HUDEP-2 (cell line): ENCODE measurements at regions not wholly inside any gene's neighbourhood (a gene's known extent, or its start where the extent isn't known, plus 50 kb on each side); places are given as distances from the start of the nearest gene placed in this dataset.

Source experiments
- DNase-seq, 76 experiments: peaks; one replicate each; lab custom pipeline; 2025; ENCODE audit not compliant: unreplicated experiment in 76 of 76; lab: John Stamatoyannopoulos, UW

DNA sequence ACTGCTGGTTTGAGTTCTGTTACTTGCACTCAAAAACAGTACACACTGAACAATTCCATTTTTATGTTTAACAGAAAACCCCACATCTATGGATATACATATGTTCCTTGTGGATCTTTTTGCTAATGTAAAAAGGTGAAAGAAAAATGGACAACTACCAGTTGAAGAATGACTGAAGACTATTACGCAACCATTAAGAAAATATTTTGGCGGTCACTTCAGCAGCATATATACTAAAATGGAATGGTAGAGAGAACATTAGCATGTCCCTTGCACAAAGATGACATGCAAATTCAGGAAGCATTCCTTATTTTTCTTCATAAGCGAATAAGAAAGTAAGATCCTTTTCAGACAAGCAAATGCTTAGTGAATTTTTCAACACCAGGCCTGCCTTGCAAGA, 84.6 kb upstream of the FMR1 start:
- no peak for DNase-seq

DNA sequence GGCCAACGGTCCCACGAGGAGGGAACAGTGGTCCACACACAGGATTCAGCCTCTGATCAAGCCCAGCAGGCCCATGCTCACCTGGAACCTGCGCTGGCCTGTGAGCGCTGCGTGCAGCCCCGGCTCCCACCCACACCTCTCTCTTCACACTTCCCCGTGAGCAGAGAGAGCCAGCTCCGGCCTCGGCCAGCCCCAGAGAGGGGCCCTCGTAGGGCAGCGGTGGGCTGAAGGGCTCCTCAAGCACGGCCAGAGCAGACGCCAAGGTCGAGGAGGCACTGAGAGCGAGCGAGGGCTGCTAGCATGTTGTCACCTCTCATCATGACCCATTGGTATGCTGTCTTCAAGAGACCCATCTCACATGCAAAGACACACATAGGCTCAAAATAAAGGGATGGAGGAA, 83.0 kb upstream of the FMR1 start:
- DNase-seq = no peak

DNA sequence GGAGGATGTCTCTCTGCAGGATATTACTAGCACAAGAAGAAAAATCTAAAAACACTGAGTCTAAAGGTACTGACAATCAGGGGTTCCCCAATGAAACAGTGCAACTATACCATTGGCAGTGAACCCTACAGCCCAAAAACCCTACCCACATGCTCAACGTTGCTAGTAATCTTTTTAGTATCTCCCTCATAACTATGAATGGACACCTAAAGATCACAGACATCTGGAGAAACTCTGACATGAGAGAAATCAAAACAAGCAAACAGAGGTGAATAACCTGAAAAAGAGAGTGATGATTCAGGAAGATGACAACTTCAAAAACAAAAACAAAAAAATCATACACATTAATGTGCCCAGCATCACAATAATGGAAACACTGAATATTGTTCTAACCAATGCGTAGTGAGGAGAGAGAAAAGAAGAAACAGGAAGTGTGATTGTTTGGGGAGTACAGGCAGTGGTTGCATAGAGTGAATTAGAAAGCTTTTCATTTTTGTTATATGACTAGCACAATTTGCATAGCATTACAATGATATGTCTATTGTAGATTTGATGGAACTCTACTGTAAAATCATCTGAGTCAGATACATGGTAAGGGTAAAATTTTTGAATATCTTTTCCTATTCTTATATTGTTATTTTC, 78.9 kb upstream of the FMR1 start:
- no peak for DNase-seq

DNA sequence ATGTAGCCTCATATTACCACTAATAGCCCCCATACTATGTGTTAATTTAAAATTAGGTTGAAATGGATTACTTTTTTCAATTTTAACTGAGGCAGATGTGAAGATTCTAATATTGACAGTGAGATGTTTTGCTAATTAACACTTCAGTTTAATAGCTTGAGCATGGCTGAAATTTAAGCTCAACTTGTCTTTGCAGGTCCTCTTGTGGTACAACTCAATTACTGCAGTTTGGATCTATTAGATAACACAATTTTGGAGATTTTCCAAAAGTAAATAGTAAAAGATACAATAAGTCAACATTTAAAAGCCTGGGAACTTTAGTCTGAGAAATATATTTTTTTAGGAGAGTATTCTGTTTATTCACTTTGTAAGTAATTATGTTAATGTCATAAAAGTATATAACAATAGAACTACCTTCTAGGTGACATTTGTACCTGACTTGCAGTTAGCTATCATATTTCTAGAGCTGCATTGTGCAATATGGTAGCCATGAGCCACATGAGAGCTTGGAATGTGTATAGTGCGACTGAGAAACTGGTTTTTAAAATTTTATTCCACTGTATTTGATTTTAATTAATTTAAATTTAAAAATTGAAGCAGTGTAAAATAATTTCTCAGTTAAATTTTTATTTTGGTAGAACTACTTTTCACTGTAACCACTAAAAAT, 73.1 kb upstream of the FMR1 start:
- DNase-seq = peak in 1 of 76 experiments; percentile 0

DNA sequence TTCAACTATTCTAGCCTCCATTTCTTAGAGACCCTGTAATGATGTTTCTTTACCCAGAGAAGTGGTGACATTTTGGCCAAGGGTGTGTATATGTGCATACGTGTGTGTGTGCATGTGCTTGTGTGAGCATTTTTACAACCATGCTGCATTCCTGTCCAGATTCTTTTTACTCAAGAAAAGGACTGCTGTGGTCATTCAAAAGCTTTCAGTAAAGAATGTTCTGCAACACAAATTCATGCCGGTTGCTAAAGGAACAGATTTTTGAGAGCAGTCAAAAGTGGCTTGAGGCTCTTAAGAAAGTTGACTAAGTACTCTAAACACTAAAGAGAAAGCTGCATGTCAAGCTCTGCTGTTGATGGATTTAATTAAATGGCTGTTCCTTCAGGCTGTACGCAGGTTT, 65.0 kb upstream of the FMR1 start:
- DNase-seq = no peak

DNA sequence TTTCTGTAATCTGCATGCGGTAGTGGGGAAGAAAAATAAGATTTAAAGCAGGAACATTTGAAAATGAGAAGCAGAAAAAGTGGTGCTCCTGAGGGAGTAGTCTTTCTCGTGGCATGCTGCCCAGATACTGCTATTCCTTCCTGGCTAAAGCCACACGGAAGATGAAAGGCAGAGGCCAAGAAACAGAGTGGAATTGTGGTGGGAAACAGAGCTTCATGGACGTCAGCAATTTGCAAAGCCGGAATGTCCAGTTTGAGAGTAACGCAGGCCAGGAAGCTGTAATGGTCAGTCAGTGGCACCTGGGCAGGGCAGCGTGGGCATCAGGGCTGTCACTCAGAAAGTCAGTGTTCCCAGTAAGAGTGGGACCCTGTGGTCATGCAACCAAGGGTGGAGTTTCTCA, 63.7 kb upstream of the FMR1 start:
- DNase-seq = no peak

DNA sequence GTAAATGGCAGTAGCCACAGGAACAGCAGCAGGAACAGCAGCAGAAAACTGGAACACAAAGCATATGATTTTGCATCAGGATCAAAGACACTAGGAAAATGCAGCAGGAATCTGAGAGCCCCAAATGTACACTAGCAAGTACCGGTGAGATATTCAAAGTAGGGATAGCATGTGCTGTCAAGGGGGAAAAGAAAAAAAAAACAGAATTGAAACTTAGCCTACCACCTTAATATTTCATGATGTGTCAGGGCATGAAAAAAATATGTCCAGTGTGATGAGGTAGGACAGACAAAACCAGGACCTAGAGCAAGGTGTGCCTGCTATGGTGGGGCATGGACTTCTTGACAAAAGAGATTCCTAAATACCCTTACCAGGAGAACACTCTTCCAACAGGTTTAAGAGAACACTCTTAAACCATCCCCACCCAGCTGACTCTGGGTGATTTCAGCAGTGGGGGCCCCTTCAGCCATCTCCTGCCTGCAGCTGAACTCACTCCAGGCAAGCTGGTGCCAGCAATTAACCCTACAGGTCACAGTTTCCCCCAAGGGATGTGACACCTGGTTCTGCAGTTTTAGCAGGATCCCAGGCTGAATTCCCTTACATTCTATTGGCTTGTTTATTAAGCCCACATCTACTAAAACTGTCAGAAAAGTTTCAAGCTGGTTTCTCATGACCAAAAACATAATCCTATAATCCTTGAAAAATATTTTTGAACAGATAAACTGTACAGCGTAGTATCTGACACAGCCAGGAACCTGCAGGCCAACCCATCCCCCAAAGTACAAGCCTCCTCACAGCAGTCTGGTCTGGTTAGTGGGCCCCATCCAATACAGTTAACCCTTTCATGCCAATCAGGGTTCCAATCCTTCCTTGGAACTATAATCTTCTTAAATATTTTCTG, 62.9 kb upstream of the FMR1 start:
- no peak for DNase-seq

DNA sequence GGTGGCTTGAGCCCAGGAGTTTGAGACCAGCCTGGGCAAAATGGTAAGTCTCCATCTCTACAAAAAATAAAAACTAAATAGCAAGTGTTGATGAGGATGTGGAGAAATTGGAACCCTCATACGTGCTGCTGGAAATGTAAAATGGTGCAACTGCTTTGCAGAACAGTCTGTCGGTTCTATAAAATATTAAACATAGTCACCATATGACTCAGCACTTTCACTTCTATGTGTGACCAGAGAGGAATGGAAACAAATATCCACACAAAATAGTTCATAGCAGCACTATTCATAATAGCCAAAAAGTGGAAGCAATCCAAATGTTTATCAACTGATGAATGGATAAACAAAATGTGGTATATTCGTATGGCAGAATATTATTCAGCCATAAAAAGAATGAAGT, 60.8 kb upstream of the FMR1 start:
- DNase-seq = no peak

DNA sequence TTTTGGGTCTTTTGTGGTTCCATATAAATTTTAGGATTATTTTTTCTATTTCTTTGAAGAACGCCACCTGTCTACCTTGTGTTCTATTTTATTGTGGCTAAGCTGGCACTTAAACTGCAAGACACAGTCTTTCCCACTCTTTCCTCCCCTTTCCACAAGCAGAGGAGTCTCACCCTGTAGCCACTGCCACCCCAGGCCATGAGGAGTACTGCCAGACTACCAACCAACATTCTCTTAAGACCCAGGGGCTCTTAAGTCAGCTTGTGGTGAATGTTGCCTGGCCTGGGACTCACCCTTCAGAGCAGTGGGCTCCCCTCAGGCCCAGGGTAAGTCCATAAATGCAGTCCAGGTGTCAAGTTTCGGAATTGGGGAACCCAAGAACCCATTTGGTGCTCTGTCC, 58.0 kb upstream of the FMR1 start:
- no peak for DNase-seq

DNA sequence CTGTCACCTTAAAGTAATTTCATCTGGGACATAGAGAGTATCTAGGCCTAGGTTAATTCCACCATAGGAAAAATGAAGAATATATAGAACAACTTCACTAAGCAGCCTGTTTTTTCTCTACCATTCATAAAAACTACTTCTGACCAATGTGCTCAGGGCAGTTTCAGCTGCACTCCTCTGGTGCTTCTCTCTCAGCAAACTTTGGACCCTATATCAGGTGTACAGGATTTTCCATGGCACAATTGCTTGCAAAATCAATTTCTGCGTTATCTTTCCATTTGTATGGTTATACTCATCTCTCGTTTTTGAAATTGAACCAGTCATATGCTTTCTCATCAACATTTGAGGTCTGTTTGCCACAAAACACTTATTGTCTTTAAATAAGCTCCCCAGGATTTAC, 52.1 kb upstream of the FMR1 start:
- DNase-seq = no peak
